Left forelimb (tissue), 1 donor: ENCODE measurements at regions not wholly inside any gene's neighbourhood (a gene's known extent, or its start where the extent isn't known, plus 50 kb on each side); places are given as distances from the start of the nearest gene placed in this dataset.

Experiments
- DNase-seq: peaks from one replicate; pipeline ENCODE4 v3.0.0-alpha.2; 2018; ENCODE audit warnings: low spot score

GRCh38 chr5:133854554-133854953 is 113.9 kb downstream of the C5orf15 start:
- no peak for DNase-seq

- DNase-seq: no peak
Observed at GRCh38 chr5:133853646-133854365, 114.6 kb downstream of the C5orf15 start.

GRCh38 chr5:133851521-133851920 is 116.9 kb downstream of the C5orf15 start:
- no peak for DNase-seq

GRCh38 chr5:133850811-133851210 is 117.6 kb downstream of the C5orf15 start:
- peak; percentile 17 for DNase-seq

GRCh38 chr5:133849116-133849515 is 119.3 kb downstream of the C5orf15 start:
- DNase-seq: peak; percentile 41

- DNase-seq: peak; percentile 44
Observed at GRCh38 chr5:133848341-133848811, 120.0 kb downstream of the C5orf15 start.

GRCh38 chr5:133847886-133848285 is 120.5 kb downstream of the C5orf15 start:
- peak; percentile 15 for DNase-seq

GRCh38 chr5:133847301-133847700 is 121.1 kb downstream of the C5orf15 start:
- DNase-seq: peak; percentile 20

- DNase-seq: peak; percentile 23
Observed at GRCh38 chr5:133846478-133847226, 121.8 kb downstream of the C5orf15 start.

- DNase-seq: peak; percentile 50
Observed at GRCh38 chr5:133845271-133845670, 123.2 kb downstream of the C5orf15 start.

- DNase-seq: peak; percentile 64
Observed at GRCh38 chr5:133844836-133845235, 123.6 kb downstream of the C5orf15 start.

GRCh38 chr5:133843911-133844310 is 124.5 kb downstream of the C5orf15 start:
- DNase-seq: peak; percentile 49

- peak; percentile 53 for DNase-seq
Observed at GRCh38 chr5:133842846-133843611, 125.4 kb downstream of the C5orf15 start.

GRCh38 chr5:133841831-133842750 is 126.3 kb downstream of the C5orf15 start:
- peak; percentile 47 for DNase-seq

- no peak for DNase-seq
Observed at GRCh38 chr5:133840168-133840567, 128.3 kb downstream of the C5orf15 start.

GRCh38 chr5:133839721-133840120 is 128.7 kb downstream of the C5orf15 start:
- DNase-seq: no peak

- DNase-seq: no peak
Observed at GRCh38 chr5:133839090-133839489, 129.3 kb downstream of the C5orf15 start.

- peak; percentile 18 for DNase-seq
Observed at GRCh38 chr5:133838286-133838685, 130.1 kb downstream of the C5orf15 start.

GRCh38 chr5:133831491-133832224 is 136.8 kb downstream of the C5orf15 start:
- peak; percentile 41 for DNase-seq

- DNase-seq: peak; percentile 41
Observed at GRCh38 chr5:133830911-133831310, 137.5 kb downstream of the C5orf15 start.

GRCh38 chr5:133830281-133830680 is 138.1 kb downstream of the C5orf15 start:
- DNase-seq: no peak
